HG03432 (cell line): ENCODE measurements at regions not wholly inside any gene's neighbourhood (a gene's known extent, or its start where the extent isn't known, plus 50 kb on each side); places are given as distances from the start of the nearest gene placed in this dataset.

Source experiments
- ATAC-seq: cut with Tn5 transposase; IDR thresholded peaks from one replicate; pipeline ENCODE4 v1.9.1; 2021; ENCODE audit warnings: mild to moderate bottlenecking, moderate library complexity; ENCODE audit not compliant: unreplicated experiment

DNA sequence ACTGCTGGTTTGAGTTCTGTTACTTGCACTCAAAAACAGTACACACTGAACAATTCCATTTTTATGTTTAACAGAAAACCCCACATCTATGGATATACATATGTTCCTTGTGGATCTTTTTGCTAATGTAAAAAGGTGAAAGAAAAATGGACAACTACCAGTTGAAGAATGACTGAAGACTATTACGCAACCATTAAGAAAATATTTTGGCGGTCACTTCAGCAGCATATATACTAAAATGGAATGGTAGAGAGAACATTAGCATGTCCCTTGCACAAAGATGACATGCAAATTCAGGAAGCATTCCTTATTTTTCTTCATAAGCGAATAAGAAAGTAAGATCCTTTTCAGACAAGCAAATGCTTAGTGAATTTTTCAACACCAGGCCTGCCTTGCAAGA lies 84.6 kb upstream of the FMR1 start:
- no peak for ATAC-seq

DNA sequence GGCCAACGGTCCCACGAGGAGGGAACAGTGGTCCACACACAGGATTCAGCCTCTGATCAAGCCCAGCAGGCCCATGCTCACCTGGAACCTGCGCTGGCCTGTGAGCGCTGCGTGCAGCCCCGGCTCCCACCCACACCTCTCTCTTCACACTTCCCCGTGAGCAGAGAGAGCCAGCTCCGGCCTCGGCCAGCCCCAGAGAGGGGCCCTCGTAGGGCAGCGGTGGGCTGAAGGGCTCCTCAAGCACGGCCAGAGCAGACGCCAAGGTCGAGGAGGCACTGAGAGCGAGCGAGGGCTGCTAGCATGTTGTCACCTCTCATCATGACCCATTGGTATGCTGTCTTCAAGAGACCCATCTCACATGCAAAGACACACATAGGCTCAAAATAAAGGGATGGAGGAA lies 83.0 kb upstream of the FMR1 start:
- no peak for ATAC-seq

DNA sequence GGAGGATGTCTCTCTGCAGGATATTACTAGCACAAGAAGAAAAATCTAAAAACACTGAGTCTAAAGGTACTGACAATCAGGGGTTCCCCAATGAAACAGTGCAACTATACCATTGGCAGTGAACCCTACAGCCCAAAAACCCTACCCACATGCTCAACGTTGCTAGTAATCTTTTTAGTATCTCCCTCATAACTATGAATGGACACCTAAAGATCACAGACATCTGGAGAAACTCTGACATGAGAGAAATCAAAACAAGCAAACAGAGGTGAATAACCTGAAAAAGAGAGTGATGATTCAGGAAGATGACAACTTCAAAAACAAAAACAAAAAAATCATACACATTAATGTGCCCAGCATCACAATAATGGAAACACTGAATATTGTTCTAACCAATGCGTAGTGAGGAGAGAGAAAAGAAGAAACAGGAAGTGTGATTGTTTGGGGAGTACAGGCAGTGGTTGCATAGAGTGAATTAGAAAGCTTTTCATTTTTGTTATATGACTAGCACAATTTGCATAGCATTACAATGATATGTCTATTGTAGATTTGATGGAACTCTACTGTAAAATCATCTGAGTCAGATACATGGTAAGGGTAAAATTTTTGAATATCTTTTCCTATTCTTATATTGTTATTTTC lies 78.9 kb upstream of the FMR1 start:
- ATAC-seq = peak; percentile 84

DNA sequence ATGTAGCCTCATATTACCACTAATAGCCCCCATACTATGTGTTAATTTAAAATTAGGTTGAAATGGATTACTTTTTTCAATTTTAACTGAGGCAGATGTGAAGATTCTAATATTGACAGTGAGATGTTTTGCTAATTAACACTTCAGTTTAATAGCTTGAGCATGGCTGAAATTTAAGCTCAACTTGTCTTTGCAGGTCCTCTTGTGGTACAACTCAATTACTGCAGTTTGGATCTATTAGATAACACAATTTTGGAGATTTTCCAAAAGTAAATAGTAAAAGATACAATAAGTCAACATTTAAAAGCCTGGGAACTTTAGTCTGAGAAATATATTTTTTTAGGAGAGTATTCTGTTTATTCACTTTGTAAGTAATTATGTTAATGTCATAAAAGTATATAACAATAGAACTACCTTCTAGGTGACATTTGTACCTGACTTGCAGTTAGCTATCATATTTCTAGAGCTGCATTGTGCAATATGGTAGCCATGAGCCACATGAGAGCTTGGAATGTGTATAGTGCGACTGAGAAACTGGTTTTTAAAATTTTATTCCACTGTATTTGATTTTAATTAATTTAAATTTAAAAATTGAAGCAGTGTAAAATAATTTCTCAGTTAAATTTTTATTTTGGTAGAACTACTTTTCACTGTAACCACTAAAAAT lies 73.1 kb upstream of the FMR1 start:
- ATAC-seq = peak; percentile 49

DNA sequence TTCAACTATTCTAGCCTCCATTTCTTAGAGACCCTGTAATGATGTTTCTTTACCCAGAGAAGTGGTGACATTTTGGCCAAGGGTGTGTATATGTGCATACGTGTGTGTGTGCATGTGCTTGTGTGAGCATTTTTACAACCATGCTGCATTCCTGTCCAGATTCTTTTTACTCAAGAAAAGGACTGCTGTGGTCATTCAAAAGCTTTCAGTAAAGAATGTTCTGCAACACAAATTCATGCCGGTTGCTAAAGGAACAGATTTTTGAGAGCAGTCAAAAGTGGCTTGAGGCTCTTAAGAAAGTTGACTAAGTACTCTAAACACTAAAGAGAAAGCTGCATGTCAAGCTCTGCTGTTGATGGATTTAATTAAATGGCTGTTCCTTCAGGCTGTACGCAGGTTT lies 65.0 kb upstream of the FMR1 start:
- no peak for ATAC-seq

DNA sequence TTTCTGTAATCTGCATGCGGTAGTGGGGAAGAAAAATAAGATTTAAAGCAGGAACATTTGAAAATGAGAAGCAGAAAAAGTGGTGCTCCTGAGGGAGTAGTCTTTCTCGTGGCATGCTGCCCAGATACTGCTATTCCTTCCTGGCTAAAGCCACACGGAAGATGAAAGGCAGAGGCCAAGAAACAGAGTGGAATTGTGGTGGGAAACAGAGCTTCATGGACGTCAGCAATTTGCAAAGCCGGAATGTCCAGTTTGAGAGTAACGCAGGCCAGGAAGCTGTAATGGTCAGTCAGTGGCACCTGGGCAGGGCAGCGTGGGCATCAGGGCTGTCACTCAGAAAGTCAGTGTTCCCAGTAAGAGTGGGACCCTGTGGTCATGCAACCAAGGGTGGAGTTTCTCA lies 63.7 kb upstream of the FMR1 start:
- ATAC-seq = no peak

GRCh38 chrX:147848543-147849443 lies 62.9 kb upstream of the FMR1 start:
- peak; percentile 72 for ATAC-seq

GRCh38 chrX:147850875-147851274 lies 60.8 kb upstream of the FMR1 start:
- peak; percentile 71 for ATAC-seq

DNA sequence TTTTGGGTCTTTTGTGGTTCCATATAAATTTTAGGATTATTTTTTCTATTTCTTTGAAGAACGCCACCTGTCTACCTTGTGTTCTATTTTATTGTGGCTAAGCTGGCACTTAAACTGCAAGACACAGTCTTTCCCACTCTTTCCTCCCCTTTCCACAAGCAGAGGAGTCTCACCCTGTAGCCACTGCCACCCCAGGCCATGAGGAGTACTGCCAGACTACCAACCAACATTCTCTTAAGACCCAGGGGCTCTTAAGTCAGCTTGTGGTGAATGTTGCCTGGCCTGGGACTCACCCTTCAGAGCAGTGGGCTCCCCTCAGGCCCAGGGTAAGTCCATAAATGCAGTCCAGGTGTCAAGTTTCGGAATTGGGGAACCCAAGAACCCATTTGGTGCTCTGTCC lies 58.0 kb upstream of the FMR1 start:
- ATAC-seq = no peak

DNA sequence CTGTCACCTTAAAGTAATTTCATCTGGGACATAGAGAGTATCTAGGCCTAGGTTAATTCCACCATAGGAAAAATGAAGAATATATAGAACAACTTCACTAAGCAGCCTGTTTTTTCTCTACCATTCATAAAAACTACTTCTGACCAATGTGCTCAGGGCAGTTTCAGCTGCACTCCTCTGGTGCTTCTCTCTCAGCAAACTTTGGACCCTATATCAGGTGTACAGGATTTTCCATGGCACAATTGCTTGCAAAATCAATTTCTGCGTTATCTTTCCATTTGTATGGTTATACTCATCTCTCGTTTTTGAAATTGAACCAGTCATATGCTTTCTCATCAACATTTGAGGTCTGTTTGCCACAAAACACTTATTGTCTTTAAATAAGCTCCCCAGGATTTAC lies 52.1 kb upstream of the FMR1 start:
- ATAC-seq = no peak
